Caki2 (cell line): ENCODE measurements at regions not wholly inside any gene's neighbourhood (a gene's known extent, or its start where the extent isn't known, plus 50 kb on each side); places are given as distances from the start of the nearest gene placed in this dataset.
A peak's percentile ranks its signal among the peaks of the same experiment; 100 is the strongest.
"Not testable (repeated sequence)": the region's sequence is repeated elsewhere in the genome, so short reads cannot be mapped to it uniquely, and the experiment has no call there.

Experiments used
- DNase-seq: peaks from one replicate; pipeline ENCODE4 v3.0.0-alpha.2; 2015; ENCODE audit warnings: low read depth
- in situ Hi-C: cut with HindIII; loops from 2 replicates; pipeline ENCODE4 v1.10.0; 2016; ENCODE audit warnings: low sequenced_read_pairs, low pct_unique_long_range_greater_than_20kb, mixed read lengths

DNA sequence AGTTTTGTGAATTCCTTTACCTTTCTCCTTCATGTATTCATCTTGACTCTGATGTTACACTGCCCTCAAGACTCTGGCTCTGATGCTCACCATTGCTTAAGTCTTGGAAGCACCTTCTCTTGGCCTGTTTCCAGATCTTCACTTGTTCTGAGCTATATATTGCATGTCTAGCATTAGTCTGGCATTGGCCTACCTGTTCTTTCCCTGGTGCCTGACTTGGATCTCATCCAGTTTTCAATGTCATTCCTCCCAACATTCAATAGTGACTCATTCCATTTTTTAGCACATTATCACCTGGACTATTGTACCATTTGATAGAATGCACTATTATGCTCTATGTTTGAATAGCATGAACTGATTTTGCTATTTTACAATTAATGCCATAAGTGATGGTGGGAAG lies 127.3 kb upstream of the NYAP2 start:
- in situ Hi-C loops, result no loop called here

DNA sequence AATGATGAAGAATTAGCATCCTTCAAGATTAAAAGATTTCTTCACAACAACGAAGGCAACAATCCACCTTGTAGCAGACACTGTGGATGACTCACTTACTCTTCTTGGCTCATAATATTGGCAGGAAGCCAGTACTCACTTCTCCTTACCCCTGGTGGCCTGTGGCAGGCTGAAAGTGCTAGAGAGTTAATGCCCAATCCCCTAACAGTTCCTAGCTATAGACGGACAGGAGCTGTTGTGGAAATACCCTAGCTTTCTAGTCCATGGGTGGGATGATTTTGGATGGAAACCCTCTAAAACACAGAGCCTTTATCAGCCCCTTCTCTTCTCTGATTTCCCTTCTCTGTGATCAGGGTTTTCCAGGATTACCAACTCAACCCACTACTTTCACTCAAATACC lies 128.6 kb upstream of the NYAP2 start:
- in situ Hi-C loops, result no loop called here

More for the DNA sequence above, 127.3 kb upstream of the NYAP2 start:
- DNase-seq, result no peak

DNA sequence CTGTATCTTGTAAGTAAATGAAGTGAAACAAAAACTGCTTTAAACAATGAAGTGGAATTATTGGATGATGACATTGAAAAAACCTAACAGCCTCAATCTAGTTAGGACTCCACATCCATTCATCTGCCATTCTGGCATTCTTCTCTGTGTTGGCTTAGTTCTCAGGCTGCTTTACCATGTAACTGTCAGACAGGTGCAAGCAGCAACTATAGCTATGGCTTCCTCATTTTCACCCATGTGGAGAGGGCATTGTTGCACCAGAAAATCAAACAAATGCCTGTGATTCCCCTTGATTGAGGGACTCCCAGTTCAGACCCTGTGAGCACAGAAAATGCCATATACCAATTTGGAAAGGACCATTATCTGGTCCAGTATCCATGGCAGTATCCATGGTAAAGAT lies 129.5 kb upstream of the NYAP2 start:
- in situ Hi-C loops, result no loop called here
- DNase-seq, result no peak

More for the DNA sequence above, 128.6 kb upstream of the NYAP2 start:
- peak; percentile 49 for DNase-seq

DNA sequence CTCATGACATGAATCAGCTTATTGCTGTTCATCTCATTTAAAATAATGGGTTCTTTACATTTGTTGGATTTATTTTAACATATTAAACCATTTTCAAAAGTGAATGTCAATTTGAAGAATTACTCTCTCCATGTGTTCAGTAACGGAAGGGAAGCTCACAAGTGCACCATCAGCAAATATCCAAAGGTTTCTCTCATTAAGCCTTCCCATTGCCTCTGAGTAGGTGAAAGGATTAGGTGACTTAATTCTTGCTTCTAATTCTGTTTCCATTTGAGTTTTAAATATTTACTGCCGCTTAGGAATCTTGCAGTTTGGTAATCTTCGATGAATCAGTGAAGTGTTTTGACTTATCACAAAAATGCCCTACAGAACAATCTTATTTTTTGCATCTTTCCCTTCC lies 145.1 kb upstream of the NYAP2 start:
- in situ Hi-C loops, result no loop called here
- DNase-seq, result no peak

DNA sequence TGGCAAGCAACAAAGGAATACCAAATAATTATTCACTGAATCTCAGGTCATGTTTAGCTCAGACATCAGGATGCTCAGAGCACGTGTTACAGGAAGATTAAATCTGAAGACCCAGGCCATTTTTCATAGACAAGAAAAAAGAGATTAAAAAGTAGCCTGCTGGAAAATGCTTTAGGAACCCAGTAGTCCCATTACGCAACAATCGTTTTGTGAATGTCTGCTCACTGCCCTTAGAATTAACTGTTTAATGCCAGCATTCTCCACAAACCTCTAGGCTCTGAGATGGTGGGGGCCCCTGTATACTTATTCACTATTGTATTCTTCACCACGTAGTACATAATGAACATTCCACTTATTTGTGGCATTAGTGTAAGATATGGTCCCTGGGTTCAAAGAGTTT lies 154.6 kb upstream of the NYAP2 start:
- in situ Hi-C loops, result no loop called here
- DNase-seq, result no peak

DNA sequence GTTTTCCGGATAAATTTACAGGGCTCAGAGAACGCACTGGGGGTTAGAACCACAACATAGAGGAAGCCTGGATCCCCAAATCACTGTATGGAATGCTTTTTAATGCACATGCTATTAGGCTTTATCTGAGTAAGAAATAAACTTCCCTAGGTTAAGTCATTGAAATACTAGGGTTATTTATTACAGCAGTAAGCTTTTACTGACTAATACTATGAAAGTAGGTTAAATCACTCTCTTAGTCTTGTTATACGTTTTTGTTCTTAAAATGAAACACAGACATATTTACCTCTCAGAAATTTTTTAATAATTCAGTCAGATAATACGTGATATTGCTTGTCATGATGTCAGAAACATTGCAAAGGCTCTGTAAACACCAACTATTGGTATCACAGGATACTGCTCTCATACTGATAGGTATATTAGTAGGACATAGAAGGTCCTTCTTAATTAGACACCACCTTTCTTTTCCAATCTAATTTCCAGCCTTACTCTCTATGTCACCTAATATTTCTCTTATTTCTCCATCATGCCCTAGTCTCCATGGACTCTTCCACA lies 162.7 kb upstream of the NYAP2 start:
- in situ Hi-C loops, result no loop called here
- no peak for DNase-seq

DNA sequence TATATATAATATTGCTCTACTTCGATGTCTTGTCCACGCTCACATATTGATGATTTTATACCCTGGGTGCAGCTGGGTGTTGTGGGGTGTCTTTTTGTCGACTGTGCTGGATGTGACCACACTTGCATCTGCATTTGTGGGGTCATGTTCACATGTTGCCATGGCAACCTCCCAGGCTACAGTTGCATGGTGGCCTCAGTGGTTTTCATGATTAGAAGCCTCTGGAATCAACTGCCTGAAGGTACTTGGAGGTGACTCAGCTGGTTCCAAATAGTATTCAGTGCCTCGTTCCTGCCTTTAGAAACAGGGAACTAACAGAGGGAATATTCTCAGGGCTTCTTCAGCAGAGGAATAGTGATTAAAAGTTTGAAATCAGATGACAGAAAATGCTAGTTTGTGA lies 166.3 kb upstream of the NYAP2 start:
- in situ Hi-C loops, result no loop called here
- DNase-seq, result no peak

DNA sequence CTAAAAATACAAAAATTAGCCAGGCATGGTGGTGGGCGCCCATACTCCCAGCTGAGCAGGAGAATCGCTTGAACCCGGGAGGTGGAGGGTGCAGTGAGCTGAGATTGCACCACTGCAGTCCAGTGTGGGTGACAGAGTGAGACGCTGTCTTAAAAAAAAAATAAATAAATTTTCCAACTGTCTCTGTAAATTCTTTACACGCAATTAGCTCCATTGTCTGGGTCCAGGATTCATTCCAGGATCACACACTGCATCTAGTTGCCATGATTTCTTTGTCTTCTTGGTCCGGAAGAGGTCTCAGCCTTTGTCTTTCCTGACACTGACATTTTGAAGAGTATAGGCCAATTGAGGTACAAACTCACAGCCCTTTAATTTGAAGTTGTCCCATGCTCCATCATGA lies 167.6 kb upstream of the NYAP2 start:
- no peak for DNase-seq
- in situ Hi-C loops, result no loop called here

DNA sequence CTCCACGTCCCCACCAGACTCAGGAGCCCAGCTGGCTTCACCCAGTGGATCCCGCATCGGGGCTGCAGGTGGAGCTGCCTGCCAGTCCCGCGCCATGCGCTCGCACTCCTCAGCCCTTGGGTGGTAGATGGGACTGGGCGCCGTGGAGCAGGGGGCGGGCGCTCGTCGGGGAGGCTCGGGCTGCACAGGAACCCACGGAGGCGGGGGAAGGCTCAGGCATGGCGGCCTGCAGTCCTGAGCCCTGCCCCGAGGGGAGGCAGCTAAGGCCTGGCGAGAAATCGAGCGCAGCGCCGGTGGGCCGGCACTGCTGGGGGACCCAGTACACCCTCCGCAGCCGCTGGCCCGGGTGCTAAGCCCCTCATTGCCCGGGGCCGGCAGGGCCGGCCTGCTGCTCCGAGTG lies 170.2 kb upstream of the NYAP2 start:
- in situ Hi-C loops, result not testable (repeated sequence)

DNA sequence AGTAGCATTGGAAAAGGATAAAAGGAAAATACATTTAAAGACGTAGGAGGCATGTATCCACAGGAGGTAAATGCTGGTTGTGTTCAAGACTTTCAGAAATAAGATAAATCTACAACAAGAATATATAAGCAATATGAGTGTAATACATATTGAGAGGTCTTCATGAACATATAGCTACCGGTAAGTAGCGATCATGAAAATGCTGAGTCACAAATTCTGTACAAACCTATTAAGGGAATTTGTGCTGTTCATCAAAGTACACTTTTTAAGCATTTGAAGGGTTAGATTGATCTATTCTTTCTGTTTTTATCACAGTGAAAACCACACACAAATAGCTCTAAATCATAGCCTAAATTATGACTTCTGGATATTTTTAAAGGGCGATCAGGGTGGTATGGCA lies 173.1 kb upstream of the NYAP2 start:
- no peak for DNase-seq
- in situ Hi-C loops, result no loop called here

More for the DNA sequence above, 170.2 kb upstream of the NYAP2 start:
- not testable (repeated sequence) for DNase-seq

DNA sequence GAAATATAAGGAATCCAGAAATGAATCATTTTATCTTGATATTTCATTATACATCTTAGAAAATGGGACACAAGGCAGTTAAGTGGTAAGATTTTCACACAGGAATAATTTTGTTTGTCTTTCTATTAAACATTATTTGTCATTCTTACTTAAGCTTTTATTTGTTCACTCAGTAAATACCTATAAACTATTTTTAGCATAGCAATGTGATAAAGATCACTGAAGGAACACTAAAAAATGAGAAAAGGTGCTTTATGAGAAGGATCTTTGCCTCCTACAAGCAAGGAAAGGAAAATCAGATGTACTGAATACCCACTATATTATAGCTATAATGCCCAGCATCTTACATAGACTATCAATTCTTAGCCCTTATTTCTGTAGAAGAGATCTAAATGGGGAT lies 176.2 kb upstream of the NYAP2 start:
- no peak for DNase-seq
- in situ Hi-C loops, result no loop called here

DNA sequence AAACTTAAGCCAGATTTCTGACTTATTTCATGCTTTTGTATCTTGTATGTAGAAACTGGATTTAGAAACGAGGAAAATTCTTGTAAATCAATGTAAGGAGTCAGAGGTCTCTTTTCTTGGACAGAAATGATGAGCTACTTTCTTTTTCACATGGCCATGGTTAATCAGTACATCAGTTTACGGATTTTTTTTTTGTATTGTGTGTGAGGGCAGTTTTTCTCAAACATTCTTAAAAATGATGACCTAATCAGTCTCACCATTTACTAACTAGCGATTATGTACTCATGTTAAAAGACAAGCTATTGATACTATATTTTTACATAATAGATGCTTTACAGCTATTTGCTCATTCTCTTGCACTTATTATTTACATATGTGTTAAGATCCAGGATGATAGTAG lies 165.2 kb upstream of the DOCK10 start:
- in situ Hi-C loops, result no loop called here
- no peak for DNase-seq

DNA sequence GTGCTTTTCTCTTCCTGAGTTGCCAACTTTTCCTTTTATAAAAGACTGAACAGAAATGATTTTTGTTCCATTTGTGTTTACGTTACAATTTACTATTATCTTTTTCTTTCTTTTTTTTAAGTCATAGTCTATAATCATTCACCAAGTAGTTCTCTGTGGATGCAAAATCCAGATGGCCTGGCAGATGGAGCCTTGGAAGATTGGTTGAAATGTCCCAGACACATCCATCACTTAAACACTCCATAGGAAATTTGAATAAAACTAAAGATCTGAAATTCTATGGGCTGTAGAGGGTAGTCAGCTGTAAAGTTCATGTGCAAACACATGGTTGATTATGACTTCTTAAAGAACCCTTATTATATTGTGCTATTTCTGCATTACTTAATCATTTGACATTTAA lies 164.8 kb upstream of the DOCK10 start:
- in situ Hi-C loops, result no loop called here
- no peak for DNase-seq

DNA sequence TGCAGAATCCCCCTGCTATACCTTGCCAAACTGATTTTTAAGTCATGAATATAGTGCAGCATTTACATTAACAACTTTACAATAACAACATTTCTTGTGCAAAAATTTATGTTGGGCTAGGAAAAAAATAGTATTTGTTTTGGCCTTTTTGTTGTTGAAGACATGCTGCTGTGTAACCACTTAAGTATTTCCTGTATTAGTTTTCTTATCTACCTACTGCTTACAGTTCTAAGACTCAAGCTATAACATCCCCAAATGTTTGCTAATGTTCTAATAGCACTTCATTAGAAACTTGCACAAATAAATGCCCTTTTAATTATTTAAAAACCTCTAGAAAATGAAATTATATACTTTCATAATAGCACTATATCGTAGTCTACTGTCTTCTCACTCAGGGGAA lies 154.3 kb upstream of the DOCK10 start:
- in situ Hi-C loops, result no loop called here
- no peak for DNase-seq

DNA sequence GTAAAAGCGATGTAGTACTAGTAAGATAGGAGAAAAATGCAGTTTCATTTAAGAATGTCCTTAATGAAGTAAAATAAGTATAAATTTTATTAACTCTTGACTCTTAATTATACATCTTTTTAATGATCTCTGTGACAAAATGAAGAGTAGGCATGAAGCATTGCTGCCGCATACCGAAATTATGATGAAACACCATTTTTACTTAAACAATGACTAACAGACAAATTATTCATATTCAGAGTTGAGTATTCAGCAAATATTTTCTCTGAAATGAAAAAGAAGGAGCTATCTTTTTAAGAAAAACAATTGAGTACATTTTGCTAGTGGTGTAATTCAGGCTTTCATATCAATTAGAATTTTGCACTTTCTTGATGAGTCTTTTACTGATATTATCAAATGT lies 150.6 kb upstream of the DOCK10 start:
- no peak for DNase-seq

DNA sequence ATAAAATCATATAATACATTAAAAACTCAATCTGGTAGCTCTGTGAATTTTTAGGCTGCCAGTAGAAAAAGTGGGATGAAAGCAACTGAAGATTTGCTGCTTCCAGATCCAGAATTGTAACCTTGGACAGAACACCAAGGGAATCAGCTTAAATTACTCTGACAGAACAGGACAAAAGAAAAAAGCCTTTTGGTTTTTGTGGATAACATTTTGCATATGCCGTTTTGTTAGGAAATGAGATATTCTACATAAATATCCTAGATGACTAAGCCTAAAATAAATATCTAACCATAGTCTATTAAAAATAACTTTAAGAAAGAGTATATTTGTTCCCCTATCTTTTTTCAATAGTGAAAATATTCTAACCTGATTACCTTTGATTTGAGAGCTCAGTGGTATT lies 148.7 kb upstream of the DOCK10 start:
- in situ Hi-C loops, result no loop called here
- no peak for DNase-seq

More for the DNA sequence above, 150.6 kb upstream of the DOCK10 start:
- in situ Hi-C loops, result no loop called here

DNA sequence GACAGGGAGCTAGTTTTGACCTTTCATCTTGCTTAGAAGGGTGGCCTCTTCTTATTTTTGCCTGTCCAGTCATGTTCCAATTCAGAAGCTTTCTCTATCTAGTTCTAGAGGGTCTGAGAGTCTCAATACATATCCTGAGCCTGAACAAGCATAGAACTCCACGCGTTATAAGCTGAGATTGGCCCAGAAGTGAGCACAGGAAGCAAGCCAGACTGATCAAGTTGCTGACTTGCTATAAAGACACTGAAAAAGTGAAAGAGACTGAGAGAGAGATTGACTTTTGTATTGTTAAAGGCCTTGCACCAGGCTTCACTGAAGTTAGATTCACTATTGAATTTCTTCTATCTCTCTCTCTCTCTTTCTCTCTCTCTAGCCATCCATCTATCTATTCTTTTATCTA lies 142.7 kb upstream of the DOCK10 start:
- in situ Hi-C loops, result no loop called here
- no peak for DNase-seq

DNA sequence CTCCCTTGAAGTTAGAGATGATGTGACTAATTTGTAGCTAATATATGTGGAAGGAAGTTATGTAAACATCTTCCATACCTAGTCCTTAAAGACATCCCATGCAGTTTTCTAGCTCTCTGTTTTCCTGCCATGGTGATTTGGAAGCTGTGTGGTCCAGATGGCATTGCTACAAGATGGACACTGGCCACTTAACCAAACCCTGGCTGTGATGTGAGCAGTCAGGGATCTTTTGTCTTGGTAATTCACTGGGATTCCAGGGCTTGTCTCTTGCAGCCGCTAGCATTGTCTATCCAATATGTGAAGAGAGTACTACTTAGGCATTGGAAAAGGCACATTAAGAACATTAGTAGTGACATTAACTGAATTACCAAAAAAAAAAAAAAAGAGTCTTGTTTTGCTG lies 139.9 kb upstream of the DOCK10 start:
- in situ Hi-C loops, result no loop called here

DNA sequence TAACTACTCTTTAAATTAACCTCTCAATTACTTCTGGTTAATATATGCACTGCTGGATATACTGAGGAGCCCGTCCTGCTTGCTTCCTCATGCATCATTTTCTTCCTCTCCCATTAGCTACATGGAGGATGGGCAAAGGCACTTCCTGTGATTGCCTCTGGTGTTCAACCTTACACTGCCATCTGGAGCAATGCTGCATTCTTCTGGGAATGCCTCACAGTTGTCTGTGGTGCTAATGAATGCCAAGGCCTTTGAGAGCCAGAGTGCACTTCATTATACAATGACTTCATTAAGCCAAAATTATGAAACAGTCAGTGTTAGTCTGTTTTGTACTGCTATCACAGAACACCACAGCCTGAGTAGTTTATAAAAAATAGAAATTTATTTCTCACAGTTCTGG lies 134.8 kb upstream of the DOCK10 start:
- no peak for DNase-seq
- in situ Hi-C loops, result no loop called here

More for the DNA sequence above, 139.9 kb upstream of the DOCK10 start:
- DNase-seq, result no peak

DNA sequence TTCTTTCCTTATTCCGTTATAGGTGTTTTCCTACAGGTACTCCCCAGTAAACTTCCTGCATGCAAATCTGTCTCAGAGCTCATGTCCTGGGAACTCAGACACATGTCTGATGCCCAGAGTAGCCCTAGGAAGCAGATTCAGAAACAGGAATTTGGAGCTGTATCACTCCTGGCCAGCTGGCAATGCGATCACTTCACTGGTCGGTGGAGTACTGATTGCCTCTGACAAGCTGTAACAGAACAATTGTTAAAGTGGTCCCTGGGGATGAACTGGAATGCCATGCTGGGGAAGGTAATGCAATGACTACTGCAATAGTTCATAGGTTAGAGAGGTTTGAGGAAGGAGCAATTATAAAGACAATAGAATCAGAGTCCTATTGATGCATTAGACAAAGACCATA lies 131.6 kb upstream of the DOCK10 start:
- DNase-seq, result no peak
- in situ Hi-C loops, result no loop called here

DNA sequence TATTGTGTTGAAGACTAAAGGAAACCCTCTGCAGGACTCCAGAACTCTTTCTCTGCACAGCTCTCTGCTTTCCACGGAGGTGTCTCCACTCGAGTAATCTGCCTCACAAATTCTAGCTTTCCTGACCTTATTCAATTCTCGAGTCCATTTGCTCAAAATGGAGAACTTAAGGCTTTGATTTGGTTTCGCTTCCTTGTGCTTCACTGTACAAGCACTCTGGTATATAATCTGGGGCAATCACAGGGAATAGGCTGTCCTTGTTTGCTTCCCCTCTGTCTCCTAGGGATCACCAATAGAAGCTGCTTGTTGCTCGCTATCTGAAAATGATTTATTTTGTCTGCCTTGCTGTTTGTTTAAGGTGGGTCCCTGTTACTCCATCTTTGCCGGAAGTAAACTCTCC lies 129.1 kb upstream of the DOCK10 start:
- DNase-seq, result no peak
- in situ Hi-C loops, result no loop called here
